Activated CD8-positive, alpha-beta memory T cell treated with anti-CD3 and anti-CD28 coated beads, Interleukin-2, amount 50 U/mL, for 48 hours (primary cell): ENCODE measurements at regions not wholly inside any gene's neighbourhood (a gene's known extent, or its start where the extent isn't known, plus 50 kb on each side); places are given as distances from the start of the nearest gene placed in this dataset.

ENCODE experiments used
- DNase-seq: peaks from one replicate; pipeline ENCODE4 v3.0.0-alpha.2; 2020

DNA sequence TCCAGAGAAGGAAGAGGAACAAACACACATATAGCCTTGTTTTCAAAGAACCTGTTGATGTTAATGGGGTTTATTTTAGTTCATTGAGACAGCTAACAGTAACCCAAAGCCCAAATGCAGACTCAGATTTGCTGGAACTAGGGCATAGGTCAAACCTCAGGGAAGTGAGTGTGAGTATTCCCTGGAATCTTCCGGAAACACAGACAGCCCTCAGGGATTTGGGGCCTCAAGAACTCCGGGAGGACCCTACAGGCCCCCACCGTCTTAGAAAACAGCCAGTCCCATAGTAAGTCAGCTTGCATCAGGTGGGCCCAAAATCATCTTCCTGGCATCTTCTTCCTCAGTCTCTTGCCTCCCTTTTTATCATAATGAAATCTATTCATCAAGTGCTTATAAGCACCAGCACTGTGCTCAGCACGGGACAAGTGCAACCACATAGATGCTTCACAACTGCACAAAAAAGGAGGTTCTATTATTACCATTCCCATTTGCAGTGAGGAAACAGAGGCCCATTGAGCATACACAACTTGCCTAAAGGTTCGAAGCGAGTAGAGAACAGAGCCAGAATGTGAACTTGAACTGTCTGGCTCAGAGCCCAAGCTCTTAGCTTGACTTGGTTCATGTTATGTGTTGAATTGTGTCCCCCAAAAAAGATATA is 50.2 kb upstream of the BCL11A start:
- DNase-seq = no peak

DNA sequence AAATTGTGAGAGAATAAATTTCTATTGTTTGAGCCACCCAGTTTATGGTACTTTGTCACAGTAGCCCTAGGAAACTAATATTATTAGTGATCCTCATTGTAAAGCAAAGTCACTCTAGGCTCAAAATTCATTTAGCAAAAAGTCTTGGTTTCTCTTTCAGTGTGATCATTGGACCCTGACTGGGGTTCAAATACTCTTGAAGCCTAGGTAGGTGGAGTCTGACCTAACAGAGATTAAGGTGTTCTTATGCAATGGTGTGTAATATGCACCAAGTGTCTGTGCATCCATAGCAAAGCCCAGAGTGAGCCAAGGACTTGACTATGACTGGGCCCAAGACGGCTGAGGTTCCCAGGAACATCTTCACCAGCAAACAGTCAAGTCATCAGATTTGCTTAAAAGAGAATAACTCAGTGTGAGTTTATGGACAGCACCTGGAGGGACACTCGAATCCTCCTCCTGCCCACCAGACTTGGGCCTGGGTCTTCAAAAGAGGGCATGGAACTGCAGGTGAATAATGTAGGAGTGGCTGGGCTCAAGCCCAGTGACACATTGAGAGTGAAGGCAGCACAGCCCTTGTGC is 51.1 kb upstream of the BCL11A start:
- no peak for DNase-seq

DNA sequence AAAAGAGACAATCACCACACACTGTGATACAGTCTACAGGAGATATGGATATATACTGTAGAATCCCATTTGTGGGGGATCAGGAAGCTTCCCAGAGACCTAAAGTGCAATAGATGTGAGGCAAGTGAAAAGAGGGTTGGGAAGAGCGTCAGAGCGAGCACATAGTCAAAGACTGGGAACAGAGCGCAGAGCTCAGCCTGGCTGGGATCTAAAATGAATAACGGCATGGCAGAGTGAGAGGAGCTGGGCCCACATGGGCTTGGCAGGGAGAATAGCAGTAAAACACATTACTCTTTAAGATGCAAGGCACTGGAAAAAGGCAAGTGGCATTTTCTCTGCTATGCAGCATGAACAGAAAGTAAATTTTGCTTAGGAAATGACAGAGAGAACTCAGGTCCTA is 52.4 kb upstream of the BCL11A start:
- DNase-seq = no peak

DNA sequence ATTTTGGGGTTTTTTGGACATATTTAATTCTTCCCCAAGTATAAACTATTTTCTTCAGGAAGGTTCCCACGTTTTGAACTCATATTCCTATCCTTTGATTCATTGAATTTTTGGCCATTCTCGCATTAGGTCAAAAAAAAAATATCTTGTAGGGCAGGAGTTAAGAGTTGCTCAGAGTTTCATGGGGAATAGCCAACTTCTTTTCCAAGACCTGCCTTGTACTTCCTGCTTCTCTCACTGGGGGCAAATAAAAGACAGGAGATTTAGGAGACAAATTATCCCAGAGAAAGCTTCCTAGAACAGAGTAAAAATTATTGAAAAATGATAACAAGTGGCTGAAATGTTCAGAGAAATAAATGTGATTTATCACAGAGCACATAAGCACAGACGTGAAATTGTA is 55.2 kb upstream of the BCL11A start:
- no peak for DNase-seq

DNA sequence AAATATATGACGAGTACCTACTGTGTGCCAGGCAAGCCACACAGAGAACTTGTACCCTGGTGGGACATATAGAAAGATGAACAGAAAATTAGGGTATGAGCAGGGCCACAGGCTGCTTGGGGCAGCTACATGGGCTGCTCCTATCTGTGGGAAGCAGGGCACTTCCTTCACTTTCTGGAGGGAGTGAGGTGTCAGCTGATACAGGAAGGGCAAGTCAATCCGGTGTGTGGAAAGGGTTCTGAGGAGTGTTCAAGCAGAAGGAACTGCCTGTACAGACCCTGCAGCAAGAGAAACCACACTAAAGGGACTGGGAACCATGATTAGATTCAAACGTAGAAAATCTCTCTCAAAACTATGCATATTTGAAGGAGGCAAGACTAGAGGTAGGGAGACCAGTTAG is 58.6 kb upstream of the BCL11A start:
- no peak for DNase-seq

DNA sequence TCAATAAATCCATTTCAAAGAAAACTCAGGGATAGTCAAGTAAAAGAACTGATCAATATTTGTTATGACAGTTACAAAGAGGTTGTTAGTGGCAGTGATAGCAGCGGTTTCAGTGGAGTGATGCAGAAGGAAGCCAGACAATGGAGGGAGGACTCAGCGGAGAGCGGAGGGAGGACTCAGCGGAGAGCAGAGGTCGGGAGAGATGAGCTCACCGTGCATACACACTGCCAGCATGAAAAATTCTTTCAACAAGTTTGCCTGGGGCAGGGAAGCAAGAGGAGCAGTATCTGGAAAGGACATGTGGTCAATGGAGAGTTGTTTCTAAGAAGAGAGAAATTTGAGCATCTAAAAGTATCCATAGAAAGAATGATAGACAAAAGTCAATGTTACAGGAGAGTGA is 60.9 kb upstream of the BCL11A start:
- DNase-seq = no peak

DNA sequence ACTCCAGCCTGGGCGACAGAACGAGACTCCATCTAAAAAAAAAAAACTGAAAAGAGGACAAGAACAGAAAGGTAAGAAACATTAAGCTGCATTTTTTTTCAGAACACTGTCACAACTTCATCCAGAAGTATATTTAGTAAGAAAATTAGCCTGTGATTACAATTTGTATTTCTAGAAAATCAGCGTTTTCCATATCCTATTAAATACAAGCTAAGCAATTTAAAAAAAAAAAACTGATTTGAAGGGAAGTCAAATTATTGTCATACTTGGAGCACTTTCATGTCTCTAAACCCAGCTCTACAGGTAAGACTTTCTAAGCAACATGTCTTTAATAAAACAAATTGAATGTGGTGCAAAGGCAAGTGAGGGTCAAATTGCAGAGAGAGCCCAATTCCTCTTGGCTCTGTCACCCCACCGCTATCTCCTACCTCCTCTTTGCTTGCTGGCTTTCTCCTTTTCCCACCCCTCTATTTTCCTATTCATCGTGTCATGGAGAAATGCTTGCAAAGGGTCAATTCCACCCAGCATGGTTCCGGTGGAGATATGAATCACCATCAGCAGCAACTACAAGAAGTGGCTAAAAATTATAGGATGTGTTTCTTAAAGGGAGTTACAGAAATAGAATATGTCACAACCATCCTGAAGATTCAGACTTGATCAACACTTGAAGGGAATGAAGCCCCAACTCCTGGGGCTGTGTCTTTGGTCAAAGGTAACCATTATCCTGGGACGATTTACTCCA is 68.4 kb upstream of the BCL11A start:
- DNase-seq = no peak

DNA sequence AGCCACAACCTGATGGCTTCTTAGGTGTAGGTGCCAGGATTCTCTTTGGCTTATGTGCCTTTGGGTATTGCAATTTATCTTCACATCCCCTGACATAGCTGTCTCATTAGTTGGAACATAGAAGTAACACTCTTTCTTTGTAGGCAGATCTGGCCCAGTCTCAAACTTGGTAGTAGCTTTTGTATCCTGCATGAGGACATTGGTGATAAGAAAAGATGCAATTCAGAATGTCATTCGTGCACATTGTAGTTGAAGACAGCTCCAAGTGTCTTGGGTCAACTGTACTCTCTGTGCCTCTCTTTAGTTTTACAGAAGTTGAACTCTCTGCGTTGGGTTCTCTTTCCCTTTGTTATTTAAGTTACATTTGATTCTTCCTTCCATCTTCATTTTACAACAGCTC is 69.6 kb upstream of the BCL11A start:
- no peak for DNase-seq

DNA sequence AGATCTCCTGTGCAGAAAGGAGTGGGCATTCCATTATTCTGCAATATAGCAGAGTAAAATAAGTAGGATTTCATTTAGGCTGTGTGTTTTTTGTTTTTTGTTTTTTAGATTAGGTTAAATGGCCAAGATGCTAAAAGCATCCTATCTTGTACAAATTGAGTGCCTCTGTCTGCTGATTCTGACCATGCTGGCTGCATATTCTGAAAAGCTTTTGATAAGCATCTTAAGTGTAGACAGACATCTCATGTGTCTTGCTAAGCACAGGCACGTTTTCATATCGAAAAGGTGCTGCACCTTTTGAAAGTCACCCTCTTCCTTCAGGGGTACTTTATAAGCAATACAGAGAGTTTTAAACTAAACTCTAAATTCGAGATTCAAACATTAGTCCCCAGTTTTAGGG is 74.0 kb upstream of the BCL11A start:
- DNase-seq = no peak

DNA sequence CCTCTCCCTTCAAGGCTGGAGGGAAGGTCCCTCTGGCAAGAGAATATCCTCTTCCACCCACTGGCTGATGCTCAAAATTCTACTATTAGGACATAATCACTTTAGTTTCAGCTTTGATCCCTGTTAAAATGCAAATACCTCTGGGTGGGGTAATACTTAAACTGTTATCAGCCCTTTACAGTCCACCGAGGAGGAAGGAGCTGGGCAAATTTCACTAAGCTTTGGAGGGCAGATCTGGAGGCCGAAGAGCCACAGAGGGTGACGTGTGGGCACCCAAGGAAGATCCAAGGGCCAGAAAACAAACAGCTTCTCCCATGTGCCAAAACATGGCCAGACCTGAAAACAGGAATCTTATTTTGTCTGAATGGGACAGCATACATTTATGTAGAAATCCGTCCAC is 74.6 kb upstream of the BCL11A start:
- no peak for DNase-seq

DNA sequence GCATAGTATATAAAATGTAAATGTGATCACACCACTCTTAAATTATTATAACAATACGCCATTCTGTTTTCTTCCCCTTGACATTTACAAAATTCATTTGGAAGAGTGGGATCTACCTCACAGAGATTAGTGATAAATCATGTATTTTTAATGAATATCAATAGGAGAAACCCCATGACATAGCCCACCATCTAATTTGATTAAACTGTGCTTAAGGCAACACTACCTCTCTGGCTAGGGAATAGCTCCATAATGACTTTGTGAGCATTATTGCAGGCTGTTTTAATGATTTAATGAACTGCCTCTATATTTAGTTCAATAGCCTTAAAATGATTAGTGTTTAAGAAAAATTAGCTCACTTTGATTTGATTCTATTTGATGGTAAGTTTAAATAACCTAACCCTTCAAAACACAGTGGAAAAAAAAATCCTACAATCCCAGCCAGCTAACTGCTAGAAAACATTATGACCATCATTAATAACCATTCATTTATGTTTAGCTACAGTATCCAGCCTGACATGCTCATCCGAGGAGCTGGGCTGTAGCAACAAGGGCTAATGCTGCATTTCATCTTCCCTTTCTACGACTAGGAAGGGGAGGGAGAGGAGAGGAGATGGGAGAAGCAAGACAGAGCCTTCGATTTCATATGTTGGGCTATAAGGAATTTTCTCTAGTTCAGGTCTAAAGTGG is 75.3 kb upstream of the BCL11A start:
- DNase-seq = no peak

DNA sequence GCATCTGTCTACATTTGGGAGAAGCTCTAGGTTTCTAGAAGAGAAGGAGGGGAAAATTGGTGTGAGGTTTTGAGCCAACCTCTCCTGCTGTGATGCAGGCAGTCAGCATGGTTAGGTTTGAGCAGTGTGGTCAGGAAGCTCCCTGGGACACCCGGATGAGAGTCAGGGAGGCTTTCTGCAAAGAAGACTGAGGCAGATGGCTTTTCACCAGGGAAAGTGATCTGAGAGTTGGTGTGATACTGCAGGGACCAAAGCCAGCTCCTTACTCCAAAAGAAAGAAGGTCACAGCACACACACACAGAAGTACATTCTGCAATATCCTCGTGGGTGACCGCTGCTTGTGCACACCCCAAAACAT is 75.8 kb upstream of the BCL11A start:
- DNase-seq = no peak

DNA sequence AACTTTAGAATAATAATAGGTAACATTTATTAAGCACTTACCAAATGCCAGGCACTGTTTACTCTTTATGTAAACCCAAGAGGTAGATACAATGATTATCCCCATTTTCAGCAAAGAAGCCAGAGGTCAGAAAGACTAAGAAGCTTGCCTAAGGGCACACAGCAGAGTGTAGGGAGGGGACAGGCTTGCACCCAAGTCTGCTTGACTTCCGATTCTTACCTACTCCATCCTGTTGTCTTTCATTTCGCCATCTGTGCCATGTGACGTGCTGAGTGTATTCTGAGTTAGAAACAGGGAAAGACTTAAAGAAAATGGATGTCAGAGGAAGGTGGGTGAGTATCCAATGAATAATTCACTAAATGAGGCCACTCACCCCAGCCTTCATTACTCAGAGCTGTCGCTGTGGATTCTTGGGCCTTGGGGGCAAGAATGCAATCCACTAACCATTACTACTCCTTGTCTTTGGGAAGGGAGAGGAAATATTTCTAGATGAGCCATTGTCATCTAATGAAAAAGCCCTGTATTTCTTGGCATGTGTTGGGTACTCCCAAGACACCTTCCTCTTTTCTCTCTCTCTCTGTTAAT is 76.4 kb upstream of the BCL11A start:
- no peak for DNase-seq

DNA sequence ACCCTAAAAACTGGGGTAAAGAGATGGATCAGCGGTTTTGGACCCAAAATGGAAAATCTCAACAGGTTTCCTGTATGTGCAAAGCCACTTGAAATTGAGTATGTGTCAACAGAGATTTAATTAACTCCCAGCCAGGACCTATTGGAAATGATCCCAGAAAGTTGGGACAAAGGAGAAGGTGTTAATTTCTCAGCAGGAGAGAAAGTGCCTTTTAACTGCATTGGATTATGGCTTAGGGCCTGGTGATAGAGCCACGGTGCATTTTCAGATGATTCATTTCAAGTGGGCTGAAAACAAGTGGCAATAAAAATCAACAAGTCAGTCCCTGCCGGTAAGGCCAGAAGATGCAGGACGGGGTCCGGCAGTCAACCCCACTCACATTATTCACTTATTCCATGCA is 80.2 kb upstream of the BCL11A start:
- DNase-seq = no peak

DNA sequence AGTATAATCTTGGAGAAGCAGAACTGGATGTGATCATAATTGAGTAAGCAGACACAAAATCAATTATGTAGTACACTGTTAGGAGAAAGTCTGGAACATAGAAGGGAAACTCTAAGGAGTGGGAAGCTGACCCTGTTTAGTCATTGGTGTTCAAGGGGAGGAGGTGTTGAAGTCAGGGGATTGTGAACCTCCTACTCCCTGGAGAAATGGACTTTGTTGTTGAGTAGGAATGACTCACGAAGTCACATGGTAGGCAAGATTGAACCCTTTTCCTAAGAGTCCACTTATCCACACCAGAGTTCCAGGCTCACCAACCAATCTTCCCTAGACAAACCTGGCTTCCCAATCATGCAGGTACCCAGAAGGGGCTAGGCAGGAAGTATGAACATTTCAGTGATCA is 81.0 kb upstream of the BCL11A start:
- no peak for DNase-seq

DNA sequence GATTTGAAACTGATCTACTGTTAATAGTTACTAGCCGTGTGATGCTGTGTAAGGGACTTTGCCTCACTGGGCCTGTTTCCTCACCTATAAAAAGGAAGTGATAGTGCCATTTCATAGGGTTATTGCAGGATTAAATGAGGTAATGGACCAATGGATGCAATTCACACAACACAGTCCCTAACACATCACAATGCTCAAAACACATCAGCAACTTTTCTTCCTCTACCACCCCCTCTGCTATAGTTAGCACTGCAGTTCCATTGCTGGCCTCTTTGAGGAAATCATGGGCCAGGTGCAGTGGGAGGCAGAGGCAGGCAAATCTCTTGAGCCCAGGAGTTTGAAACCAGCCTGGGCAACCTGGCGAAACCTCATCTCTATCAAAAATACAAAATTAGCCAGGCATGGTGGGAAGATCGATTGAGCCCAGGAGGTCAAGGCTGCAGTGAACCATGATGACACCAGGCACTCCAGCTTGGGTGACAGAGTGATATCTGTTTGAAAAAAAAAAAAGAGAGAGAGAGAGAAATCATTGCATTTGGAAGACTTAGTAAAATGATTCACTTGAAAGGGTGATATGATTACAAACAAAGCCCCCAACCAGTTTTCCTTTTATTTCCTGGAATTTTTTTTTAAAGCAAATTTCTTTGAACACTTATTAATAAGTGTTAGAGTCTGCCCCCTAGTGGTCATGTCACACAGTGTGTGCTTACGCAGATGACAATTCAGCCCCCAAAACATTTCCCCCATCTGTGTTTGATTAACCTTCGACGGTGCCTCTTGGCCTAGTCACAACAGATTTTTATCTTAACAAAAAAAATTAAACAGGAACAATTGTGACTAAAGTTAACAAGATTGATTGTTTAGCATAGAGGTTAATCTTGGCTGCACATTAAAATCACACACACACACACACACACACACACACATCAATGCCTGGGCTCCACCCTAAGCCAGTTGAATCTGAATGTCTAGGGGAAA is 88.6 kb upstream of the BCL11A start:
- DNase-seq = no peak

DNA sequence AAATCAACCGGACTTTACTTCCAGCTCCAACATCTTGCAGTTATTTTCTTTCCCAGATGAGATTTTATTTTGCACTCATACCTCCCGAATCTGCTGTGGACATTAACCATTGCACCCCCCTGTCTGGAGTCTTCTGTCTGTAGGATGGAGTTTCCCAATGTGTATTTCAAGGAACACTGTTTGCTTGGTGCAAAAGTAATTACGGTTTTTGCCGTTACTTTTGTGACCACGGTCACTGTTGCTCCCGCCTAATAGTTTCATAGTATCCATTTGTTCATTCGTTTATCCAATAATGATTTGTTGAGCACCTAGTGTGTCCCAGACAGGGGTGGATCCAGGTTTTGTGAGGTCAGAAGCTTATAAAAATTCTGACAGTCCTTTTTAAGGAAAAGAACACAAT is 90.3 kb upstream of the BCL11A start:
- DNase-seq = no peak

DNA sequence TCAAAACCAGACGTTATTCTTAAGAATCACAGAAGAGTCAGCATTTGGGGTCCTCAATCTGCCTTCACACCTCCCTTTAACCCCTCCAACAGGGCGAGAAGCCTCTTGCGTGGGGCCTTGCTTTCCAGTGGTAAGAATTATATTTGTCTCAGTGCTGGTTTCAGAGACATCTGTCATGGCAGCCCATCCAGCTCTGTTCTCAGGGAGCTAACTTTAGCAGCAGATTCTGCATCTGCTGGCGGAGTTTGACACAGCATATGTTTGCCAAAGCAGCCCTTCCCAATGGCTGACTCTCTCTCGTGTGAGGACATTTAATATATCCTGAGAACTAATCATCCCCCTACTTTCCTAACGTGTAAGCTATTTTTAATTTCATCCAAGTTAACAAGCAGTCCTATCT is 91.5 kb upstream of the BCL11A start:
- no peak for DNase-seq

DNA sequence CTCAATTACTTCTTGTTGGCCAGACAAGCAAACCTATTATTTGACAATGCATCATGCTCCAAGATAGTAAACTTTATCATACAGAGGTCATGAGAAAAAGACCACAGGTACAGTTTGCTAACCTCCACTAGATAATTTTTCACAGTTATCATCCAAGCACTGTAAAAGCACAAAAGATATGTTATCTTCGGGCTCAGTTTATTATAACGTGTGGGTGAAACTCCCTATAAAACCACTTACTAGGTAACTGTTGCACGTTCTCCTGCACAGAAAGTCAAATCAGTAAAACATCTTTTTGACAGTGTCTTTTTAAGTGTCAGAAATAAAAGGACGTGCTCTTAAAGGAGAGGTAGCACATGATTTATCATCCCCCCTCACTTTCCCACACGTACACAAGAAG is 94.7 kb upstream of the BCL11A start:
- DNase-seq = no peak

DNA sequence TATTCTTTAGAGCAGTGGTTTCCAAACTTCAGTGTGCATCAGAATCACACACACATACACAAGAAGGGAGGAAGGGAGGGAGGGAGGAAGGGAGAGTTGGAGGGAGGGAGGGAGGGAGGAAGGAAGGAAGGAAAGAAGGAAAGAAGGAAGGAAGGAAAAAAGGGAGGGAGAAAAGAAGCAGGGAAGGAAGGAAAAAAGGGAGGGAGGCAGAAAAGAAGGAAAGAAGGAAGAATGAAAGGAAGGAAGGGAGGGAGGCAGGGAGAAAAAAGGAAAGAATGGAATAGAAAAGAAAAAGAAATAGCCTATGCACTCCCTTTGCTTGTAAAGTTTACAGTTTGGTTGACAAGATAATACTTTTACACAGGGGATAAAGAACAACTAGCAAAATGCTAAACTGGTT is 96.3 kb upstream of the BCL11A start:
- DNase-seq = no peak

DNA sequence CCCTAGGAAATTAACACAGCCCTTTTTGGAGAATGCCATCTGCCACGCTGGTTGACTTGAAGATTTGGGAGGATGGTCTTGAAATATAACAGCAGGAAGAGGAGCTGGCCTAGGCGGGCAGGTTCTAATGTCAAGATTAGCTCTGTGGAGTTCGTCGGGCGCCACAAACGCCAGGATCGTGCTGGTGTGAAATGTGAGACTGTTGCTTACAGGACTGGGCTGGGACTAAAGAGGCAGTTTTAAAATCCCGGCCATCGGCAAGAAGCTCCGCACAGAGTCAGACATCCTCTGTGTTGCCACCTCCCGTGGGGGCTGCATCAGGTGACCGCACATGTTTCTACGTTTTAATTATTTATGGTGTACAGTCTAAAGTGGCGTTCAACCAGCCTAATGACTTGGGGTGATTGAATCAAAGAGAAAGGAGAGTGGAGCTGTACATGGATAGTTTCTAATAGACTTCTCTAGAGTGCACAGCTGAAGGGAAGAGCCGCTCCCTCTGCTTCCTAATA is 99.4 kb upstream of the BCL11A start:
- DNase-seq = no peak

DNA sequence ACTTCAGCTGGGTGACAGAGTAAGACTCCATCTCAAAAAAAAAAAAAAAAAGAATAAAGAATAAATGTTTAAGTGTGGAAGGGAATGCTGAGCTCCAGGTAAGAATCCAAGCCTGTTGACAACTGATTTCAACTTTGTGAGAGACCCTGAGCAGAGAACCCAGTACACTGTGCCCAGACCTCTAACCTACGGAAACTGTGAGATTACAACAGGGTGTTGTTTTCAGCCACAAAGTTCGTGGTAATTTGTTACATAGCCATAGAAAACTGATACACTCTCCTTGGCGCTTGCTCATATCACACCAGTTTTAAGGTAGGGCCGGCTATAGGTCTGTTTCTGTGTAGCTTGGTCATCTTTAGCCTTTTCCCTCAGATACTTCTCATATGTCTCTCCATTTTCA is 98.4 kb upstream of the PAPOLG start:
- no peak for DNase-seq
